Lower leg skin (tissue), 3 donors: ENCODE measurements at regions not wholly inside any gene's neighbourhood (a gene's known extent, or its start where the extent isn't known, plus 50 kb on each side); places are given as distances from the start of the nearest gene placed in this dataset.

Experiments
- POLR2A ChIP-seq, 2 donors: fragments of 450-650 bp; IDR thresholded peaks; one replicate each; pipeline ENCODE4 v1.6.1; 2016 to 2017; ENCODE audit warnings: antibody characterized with exemption in 2 of 2, mild to moderate bottlenecking in 1 of 2, moderate library complexity in 1 of 2
- TF ChIP-seq, protein P1 (sequence below), 3 donors: fragments of 450-650 bp; IDR thresholded peaks; one replicate each; pipeline ENCODE4 v1.5.1; 2016; ENCODE audit warnings: antibody characterized with exemption in 3 of 3, mild to moderate bottlenecking in 3 of 3, moderate library complexity in 2 of 3

DNA sequence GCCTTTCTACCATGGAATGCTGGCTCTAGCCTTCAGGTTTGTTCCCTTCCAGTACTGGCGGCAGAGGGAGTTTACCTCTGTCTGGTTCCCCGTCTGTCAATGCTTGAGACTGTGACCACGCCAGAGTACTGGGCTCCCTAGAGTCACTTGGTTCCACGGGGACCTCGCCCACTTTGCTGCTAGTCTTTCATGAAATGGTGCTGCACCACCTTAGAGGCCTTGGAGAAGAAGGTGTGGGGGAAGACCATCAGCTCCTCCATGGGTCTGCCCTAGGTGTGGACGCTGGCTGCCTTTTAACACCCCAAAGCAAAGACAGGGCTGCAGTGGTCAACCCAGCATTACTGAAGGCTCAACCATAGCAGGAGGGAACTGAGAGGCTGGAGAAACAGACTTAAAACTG is 55.3 kb upstream of the KSR1 start:
- TF ChIP-seq, protein P1, sequence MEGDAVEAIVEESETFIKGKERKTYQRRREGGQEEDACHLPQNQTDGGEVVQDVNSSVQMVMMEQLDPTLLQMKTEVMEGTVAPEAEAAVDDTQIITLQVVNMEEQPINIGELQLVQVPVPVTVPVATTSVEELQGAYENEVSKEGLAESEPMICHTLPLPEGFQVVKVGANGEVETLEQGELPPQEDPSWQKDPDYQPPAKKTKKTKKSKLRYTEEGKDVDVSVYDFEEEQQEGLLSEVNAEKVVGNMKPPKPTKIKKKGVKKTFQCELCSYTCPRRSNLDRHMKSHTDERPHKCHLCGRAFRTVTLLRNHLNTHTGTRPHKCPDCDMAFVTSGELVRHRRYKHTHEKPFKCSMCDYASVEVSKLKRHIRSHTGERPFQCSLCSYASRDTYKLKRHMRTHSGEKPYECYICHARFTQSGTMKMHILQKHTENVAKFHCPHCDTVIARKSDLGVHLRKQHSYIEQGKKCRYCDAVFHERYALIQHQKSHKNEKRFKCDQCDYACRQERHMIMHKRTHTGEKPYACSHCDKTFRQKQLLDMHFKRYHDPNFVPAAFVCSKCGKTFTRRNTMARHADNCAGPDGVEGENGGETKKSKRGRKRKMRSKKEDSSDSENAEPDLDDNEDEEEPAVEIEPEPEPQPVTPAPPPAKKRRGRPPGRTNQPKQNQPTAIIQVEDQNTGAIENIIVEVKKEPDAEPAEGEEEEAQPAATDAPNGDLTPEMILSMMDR (IDR thresholded peaks at IDR 0.05), result no peak
- no peak for TF ChIP-seq POLR2A (IDR thresholded peaks at IDR 0.05)
